Calu3 (cell line): ENCODE measurements at regions not wholly inside any gene's neighbourhood (a gene's known extent, or its start where the extent isn't known, plus 50 kb on each side); places are given as distances from the start of the nearest gene placed in this dataset.

Experiments used
- BruUV-seq: library from RNA; stranded (reverse); fragments of 400-500 nt; replicated peaks from 2 replicates; lab custom pipeline; 2021; lab: Mats Ljungman, UMichigan
- CTCF ChIA-PET: fragments of 300-600 bp; sonication (Branson Sonifier 250); formaldehyde crosslinking; loops from one replicate; lab custom pipeline; 2022; ENCODE audit warnings: antibody characterized with exemption; lab: Charles Lee
- DNase-seq: peaks from one replicate; pipeline ENCODE4 v3.0.0; 2022
- H3K27ac Mint-ChIP-seq: one replicate; pipeline ENCODE4 v1.8.0; 2022; ENCODE audit warnings: mixed read lengths; ENCODE audit not compliant: unreplicated experiment
- H3K27me3 Mint-ChIP-seq: one replicate; pipeline ENCODE4 v1.8.0; 2022; ENCODE audit warnings: mixed read lengths; ENCODE audit not compliant: unreplicated experiment
- H3K36me3 Mint-ChIP-seq: one replicate; pipeline ENCODE4 v1.8.0; 2022; ENCODE audit warnings: mild to moderate bottlenecking, moderate library complexity, mixed read lengths; ENCODE audit not compliant: insufficient read depth, unreplicated experiment
- H3K4me1 Mint-ChIP-seq: one replicate; pipeline ENCODE4 v1.8.0; 2022; ENCODE audit warnings: mild to moderate bottlenecking, low read depth, mixed read lengths; ENCODE audit not compliant: unreplicated experiment
- H3K4me3 Mint-ChIP-seq: one replicate; pipeline ENCODE4 v1.8.0; 2022; ENCODE audit warnings: mild to moderate bottlenecking, low read depth, moderate library complexity, mixed read lengths; ENCODE audit not compliant: unreplicated experiment
- H3K9me3 Mint-ChIP-seq: one replicate; pipeline ENCODE4 v1.8.0; 2022; ENCODE audit warnings: low read depth, mixed read lengths; ENCODE audit not compliant: unreplicated experiment
- intact Hi-C: fragments of 100-400 bp; cut with micrococcal nuclease; formaldehyde crosslinking; loops from one replicate; pipeline ENCODE4 v1.10.0; 2022; ENCODE audit not compliant: unreplicated experiment
- TF ChIP-seq, protein P1 (sequence below): fragments of 200-600 bp; IDR thresholded peaks from one replicate; pipeline ENCODE4 v1.8.0; 2022; ENCODE audit warnings: antibody characterized with exemption; ENCODE audit not compliant: unreplicated experiment

DNA sequence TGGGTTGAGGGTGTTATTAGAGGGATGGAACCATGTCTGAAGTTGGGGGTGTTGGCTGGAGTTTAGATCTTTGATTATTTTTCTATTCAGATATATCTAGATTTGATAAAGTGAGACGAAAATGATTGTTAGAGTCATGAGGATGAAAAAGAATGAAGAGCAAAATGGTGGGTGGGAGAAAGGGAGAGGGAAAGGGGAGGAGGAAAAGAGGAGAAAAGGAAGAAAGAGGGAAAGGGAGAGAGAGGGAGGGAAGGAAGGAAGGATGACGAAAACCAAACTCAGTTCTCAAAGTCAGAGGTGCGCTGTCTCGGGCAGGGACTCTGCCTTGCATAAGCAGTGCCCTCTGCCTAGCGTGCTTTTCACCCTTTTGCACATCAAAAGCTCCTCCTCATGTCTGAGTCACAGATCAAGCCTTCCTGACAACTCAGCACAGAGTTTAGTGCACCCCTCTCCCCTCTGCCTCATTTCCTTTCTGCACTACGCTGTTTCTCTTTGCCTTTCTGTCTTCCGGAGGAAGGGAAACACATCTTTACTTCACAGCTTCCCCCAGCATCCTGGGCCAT lies 225.8 kb upstream of the PROX1 start:
- no peak overlapping the region for H3K4me3 Mint-ChIP-seq
- H3K9me3 Mint-ChIP-seq, result peaks cover 8% of the 10 kb centered on the region
- CTCF ChIA-PET, result no interaction called here
- no TSS peak for BruUV-seq
- no peak for DNase-seq
- H3K27me3 Mint-ChIP-seq, result peaks cover 71% of the 10 kb centered on the region
- no peak overlapping the region for H3K27ac Mint-ChIP-seq
- no peaks in the 10 kb centered on the region for H3K4me1 Mint-ChIP-seq
- no peaks in the 10 kb centered on the region for H3K36me3 Mint-ChIP-seq
- intact Hi-C loops, result no loop called here
- TF ChIP-seq, protein P1, sequence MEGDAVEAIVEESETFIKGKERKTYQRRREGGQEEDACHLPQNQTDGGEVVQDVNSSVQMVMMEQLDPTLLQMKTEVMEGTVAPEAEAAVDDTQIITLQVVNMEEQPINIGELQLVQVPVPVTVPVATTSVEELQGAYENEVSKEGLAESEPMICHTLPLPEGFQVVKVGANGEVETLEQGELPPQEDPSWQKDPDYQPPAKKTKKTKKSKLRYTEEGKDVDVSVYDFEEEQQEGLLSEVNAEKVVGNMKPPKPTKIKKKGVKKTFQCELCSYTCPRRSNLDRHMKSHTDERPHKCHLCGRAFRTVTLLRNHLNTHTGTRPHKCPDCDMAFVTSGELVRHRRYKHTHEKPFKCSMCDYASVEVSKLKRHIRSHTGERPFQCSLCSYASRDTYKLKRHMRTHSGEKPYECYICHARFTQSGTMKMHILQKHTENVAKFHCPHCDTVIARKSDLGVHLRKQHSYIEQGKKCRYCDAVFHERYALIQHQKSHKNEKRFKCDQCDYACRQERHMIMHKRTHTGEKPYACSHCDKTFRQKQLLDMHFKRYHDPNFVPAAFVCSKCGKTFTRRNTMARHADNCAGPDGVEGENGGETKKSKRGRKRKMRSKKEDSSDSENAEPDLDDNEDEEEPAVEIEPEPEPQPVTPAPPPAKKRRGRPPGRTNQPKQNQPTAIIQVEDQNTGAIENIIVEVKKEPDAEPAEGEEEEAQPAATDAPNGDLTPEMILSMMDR, result no peak

DNA sequence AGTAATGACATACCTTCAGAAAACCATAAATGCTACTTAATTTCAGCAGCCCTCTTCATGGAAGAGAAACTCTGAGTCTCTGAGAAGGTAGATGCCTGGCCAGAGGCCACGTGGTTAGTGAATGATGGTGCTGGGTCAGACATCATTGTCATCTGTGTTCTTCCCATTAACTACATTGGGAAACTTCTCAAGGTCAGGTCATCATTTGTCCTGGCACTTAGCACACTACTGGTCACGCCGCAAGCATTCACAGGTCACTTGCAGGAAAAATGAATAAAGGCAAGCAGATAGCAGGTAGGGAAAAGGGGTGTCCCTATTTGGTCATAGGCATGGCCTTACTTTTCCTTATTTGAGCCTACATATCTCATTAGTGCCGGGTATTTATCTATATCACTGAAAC lies 220.1 kb upstream of the PROX1 start:
- no peaks in the 10 kb centered on the region for H3K4me1 Mint-ChIP-seq
- CTCF ChIA-PET, result no interaction called here
- H3K9me3 Mint-ChIP-seq, result peaks cover 14% of the 10 kb centered on the region
- intact Hi-C loops, result no loop called here
- H3K36me3 Mint-ChIP-seq, result no peaks in the 10 kb centered on the region
- no peak for DNase-seq
- H3K4me3 Mint-ChIP-seq, result no peak overlapping the region
- no peak overlapping the region for H3K27ac Mint-ChIP-seq
- no TSS peak for BruUV-seq
- H3K27me3 Mint-ChIP-seq, result peaks cover 70% of the 10 kb centered on the region
- TF ChIP-seq, protein P1, result no peak

DNA sequence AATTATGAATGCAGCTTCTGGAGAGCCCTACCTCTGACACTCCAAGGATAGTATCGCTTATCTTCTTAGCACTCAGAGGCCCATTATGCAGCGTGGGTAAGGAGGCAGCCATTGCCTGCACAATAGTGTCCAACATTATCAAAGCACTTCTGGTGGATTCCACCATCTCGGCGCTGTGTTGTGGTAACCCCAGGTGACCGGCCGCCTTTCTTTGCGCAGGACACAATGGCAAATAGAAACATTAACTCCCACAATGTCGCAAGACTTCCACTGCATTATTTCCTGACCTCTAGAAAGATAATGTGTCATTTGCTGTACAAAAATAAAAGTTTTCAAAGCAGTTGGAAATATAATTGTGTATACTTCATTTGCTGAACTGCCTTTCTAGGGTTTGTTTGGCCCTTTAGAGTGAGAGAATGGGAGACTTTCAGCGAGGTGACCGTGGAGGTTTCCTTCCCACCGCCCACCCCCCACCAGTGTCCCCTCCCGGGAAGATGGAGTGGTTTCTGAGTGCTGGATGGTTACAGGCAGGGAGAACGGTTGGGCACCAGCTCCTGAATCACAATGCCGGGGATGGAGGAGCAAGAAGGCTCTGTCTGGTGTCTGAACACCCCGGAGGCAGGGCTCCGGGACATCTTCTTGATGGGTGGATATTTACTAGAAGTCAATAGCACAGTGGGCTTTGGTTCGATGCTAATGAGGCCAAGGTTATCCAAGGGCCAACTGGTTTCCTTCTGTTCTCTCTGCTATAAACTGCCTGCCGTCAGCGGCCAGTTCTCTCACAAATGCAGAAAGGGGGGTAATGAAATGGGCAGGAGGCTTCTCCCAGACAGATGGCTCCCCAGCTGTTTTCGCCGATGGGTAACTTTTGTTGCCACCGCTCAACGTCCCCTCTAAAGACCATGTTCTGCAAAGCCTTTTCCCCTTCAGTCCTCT lies 215.4 kb upstream of the PROX1 start:
- intact Hi-C loops, result no loop called here
- H3K36me3 Mint-ChIP-seq, result no peaks in the 10 kb centered on the region
- no peaks in the 10 kb centered on the region for H3K4me1 Mint-ChIP-seq
- TF ChIP-seq, protein P1, result no peak
- H3K9me3 Mint-ChIP-seq, result peaks cover 6% of the 10 kb centered on the region
- no peak for DNase-seq
- CTCF ChIA-PET, result no interaction called here
- H3K27ac Mint-ChIP-seq, result no peak overlapping the region
- peaks cover 43% of the 10 kb centered on the region for H3K27me3 Mint-ChIP-seq
- H3K4me3 Mint-ChIP-seq, result no peak overlapping the region
- no TSS peak for BruUV-seq

DNA sequence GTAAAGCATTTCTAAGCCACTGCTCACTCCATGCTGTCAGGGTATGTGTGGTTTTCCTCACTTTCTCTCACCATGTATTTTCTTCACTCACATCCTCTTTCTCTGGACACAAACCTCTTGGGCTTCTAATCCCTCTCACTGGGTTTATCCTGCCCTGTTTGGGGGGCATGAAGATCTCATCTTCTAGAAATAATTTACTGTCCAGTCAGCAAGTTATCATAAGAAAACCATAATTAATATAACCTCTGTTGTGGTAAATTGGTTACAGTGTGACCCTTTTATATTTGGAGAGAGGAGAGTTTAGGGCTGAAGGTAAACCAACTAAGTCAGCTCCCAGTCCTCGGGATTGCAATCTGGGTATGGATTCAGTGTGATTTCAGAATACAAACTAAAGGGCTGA lies 213.8 kb upstream of the PROX1 start:
- Mint-ChIP-seq H3K4me3 (no peak overlapping the region), H3K27me3 (peaks cover 27% of the 10 kb centered on the region), H3K27ac (no peak overlapping the region), H3K9me3 (peaks cover 6% of the 10 kb centered on the region), H3K4me1 (peaks cover 5% of the 10 kb centered on the region), H3K36me3 (no peaks in the 10 kb centered on the region)
- DNase-seq, result no peak
- CTCF ChIA-PET, result no interaction called here
- intact Hi-C loops, result no loop called here
- BruUV-seq, result no TSS peak
- TF ChIP-seq, protein P1, result no peak
